Fibroblast of peridontal ligament (primary cell): ENCODE measurements at regions not wholly inside any gene's neighbourhood (a gene's known extent, or its start where the extent isn't known, plus 50 kb on each side); places are given as distances from the start of the nearest gene placed in this dataset.
"Not testable (repeated sequence)": the region's sequence is repeated elsewhere in the genome, so short reads cannot be mapped to it uniquely, and the experiment has no call there.

ENCODE experiments used
- DNase-seq: peaks from one replicate; pipeline ENCODE4 v3.0.0-alpha.2; 2010; ENCODE audit errors: extremely low read depth

DNA sequence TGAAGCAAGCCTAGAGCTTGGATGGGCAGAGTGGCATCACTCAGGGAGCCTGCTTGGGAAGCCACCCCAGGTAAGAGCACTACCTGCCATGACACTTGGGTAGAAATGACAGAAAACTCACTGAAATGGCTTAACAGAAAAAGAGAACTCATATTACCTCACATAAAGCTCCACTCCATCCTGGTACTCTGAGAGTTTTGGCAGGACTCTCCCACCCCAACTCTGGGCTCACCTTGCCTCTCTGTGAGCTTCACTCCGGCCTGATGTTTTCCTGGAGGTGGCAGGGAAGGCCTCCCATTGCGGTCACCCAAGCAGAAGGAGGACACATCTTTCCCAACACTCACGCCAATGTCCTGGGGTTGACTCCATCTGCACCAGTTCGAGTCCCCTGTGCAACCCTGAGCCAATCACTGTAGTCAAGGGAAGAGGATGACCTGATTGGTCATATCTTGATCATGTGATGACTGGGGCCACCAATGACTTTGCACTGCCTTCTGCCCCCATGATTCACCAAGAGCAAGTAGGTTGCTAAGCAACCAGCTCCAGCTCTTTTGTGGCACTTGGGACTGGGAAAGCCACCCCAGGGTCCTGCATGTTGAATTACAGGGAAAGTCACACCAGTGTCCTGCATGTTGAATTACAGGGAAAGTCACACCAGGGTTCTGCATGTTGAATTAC is 446.1 kb upstream of the SULF2 start:
- no peak for DNase-seq

DNA sequence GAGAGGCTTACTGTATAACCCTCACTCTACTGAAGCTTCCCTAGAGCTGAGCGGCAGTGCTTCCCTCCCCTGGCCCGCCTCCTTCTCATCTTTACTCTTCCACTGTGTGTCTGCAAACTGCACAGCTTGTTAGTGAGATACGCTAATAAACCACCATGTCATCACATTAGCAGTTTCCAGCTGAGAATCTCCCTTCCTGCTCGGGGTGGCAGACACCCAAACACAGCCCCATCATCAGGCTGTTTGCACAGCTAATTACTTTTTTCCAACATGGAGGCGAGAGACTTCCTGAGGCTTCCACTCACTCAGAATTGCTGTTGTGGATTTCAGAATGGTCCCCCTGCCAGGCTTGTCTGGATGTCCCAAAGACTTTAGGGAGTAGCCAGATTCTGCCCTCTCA is 444.9 kb upstream of the SULF2 start:
- DNase-seq: no peak

DNA sequence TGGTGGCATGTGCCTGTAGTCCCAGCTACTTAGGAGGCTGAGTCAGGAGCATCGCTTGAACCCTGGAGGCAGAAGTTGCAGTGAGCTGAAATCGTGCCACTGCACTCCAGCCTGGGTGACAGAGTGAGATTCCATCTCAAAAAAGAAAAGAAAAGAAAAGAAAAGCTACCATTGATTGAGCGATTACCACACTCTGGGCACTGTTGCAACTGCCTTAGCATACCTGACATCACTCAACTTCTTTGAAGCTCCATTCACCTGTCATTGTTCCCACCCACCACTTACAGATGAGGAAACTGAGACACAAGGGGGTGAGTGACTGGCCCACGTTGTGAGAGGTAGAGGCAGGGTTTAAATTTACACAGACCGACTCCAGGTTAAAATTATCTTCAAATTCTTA is 442.1 kb upstream of the SULF2 start:
- DNase-seq: no peak

DNA sequence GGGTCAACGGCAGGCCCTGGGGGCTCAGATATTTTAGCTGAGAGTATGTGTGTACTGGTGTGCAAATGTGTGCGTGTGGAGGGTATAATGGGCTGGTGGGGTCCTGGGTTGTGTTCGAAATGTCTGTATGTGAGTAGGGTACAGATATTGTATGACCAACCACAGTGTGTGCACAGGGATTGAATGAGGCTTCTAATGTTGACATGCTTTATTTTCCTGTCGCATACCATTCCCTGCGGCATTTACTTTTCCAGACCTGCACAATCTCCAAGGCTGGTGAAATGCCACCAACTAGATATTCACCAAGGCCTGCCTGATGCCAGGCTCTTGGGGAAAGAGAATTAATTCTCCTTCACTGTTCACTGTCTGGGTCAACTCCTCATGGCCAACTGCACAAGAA is 441.4 kb upstream of the SULF2 start:
- DNase-seq: no peak

DNA sequence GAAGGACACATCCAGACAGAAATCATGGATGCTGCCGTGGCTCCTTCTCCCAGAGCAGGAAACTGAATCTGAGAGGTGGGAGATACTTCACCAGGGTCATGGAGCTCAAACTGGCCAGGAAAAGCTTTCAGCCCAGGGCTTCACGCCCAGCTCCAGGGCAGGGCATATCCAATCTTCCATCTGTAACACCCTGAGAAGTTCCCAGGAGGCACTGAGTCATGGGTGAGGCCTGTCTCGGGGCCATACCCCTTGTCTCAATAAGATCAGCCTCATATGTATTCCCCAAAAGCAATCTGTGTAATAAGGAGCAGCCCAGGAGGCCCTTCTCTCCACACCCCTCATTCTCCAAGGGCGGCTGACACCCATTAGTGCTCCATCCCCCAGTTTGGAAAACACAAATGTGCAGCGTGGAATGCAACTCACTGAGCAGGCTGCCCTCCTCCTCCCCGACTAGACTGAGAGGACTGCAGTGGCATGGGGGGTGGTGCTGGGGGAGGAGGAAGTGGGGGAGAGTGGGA is 439.3 kb upstream of the SULF2 start:
- DNase-seq: no peak

DNA sequence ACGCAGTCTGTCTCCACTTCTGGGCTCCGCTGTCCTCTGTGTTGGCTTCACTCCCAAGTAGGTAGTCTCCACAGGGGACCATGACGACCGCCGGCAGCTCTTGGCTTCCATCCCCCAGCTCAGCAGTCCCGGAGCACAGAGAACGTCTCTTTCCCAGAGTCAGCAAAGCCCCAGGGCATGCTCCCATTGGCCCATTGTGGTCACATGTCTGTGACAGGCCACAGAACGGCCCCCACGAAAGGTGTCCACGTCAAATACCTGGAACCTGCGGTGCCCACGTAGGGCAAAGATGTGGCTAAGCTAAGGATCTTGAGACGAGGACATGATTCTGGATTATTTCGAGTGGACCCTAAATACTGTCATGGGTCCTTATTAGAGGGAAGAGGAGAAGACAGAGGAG is 438.4 kb upstream of the SULF2 start:
- no peak for DNase-seq

DNA sequence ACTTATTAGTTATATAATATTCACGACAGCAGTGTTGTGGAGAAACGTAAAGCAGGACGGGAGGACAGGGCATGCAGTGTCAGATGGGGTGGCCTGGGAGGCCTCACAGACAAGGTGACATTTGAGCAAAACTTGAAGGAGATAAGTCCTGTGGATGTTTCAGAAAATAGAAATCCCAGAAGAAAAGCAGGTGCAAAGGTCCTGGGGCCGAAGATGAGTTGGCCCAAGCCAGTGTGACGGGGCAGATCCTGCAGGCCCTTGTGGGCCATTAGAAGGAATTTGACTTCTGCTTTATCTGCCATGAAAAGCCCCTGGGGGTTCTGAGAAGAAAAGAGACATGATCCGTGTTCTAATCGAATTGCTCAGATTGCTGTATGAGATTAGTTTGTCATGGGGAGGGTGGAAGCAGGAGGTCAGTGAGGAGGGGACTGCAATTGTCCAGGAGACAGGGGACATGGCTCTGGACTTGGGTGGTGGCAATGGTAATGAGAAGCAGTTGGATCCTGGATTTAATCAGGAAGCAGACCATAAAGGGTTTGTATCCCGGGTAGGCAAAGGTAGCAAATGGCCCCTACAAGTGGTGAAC is 437.4 kb upstream of the SULF2 start:
- DNase-seq: no peak

DNA sequence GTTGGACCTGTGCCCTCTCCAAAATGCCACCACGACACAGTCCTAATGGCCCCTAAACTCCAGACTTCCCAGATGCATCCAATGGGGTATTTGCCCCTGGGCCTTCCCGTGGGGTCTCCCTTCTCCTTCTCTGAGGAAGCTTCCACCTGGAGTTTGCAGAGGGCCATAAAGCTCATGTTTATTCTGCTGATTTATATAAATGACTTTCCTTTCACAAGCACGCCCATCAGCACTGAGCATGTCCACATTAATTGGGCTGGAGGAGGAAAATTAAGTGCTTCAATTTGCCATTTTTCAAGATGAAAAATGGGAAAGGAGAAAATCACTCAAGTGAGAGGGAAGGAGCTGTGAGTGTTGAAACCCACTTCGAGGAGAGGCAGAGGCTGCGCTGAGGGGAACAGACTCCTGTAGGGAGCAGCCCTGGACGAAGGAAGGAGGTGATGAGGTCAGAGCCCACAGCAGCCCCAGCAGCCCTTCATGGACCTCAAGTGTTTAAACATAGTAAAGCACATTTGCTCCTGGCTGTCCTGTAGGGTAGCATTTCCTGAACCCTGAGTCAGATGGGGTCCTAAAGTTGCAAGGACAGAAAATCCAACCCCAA is 434.9 kb upstream of the SULF2 start:
- DNase-seq: no peak

DNA sequence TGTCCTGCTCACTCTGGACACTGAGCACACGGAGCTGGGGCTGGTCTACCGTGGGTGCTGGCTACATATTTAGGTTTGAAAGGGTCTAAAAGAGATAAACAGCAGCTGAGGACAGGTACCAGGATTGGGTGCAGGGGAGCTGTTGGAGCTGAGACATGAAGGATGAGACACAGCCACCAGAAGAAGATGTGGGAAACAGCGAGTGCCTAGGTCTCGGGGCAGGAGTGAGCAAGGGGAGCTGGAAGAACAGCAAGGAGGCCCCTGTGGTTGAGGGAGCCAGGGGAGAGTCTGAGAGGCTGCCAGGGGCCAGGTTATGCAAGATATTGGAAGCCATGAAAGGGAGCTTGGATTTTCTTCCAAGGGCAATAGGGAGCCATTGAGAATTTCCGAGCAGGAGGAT is 434.0 kb upstream of the SULF2 start:
- no peak for DNase-seq

DNA sequence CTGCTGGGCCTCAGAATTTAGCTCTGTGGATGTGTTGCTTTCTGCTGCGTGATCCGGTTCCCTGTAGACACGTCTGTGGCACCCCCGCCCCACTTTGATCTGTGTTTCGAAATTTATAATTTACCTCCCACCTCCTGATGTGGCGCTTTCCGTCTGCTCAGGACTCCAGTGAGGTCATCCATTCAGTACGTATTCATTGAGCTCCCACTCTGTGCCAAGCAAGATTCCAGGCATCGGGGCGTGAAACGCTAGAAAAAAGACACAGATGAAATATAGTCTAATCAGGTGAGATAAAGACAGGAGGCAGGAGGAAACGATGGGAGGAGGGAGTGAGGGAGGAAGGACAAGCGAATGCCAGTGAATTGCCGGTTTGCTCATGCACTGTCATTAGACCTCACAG is 431.9 kb upstream of the SULF2 start:
- no peak for DNase-seq

DNA sequence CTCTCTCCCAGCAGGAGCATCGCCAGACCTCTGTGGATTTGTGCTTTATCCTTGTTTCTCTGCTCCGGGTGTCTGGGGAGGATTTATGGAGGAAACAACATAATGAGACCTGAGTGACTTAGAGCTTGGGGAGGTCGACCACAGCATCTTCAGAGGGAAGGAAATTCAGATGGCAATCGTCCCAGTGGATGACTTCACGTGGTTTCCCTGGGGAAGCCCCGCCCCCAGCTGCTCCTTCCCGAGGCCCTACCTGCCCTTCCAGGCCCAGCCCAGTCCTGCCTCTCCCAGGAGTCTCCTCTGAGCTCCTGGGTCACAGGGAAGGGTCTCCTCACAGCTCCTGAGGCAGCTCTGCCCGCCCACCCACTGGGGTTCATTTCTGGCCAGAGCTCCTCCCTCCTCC is 430.3 kb upstream of the SULF2 start:
- DNase-seq: no peak

DNA sequence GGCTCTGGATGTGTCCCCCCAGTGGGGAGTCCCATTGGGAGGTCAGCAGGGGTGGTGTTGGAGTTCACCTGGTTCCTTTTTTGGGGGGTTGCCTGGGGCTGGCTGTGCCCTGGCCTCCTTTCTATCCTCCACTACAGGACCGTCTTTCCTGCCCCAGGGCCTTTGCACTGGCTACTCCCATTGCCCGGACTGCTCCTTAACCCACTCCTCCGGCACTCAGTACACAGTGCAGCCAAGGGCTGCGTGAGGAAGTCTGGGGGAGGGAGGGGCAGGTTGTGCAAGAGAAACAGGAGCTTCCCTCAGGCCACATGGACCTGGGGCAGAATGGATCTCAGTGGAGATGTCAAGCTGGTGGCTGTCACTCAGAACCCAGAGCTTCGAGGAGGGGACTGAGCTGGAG is 429.3 kb upstream of the SULF2 start:
- no peak for DNase-seq

DNA sequence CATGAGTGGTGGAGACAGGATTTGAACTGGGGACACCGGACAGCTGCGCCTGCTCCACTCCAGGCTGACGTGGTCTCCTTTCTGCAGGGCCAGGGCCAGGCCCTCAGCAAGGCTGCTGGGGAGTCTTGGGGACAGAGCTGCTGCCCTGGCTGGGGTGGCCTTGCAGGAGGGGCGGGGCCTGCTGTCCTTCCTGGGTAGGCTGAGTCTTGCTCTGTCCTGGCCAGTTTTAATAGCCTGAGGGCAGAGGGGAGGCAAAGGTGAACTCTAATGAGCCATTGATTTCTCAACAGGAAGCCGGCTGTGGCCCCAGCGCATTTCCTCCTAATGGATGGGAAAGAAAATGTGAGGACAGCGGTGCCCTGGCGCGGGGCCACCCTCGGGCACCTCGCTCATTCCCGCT is 428.4 kb upstream of the SULF2 start:
- not testable (repeated sequence) for DNase-seq

DNA sequence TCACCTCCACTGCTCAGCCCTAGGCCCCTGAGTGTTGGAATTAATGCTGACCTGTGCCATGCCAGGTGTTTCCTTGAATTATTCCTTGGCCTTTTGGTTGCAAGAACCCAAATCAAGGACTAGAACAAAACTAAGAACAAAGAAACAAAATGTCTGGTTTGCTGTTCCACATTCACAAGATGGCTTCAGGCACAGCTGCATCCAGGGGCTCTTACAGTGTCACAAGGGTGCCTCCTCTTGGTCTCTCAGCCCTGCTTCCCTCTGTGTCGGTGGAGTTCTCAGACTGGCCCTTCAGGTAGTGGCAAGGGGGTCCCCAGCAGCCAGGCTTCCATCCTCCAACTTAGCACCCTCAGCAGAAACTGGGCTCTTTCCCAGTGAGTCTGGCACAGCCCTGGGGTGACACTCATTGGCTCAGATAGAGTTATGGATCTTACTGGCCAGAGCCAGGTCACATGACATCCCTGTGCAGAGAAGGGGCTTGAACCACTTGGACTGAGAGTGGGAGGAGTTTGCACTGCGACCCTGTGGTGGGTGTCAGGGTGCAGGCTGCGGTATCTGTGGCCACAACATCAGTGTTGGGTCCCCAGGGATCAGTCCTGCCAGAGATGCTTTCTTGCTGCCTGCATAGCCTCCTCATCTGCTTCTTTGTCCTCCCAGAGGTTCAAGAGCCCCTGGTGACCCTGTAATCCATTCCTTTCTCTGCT is 427.7 kb upstream of the SULF2 start:
- DNase-seq: no peak

DNA sequence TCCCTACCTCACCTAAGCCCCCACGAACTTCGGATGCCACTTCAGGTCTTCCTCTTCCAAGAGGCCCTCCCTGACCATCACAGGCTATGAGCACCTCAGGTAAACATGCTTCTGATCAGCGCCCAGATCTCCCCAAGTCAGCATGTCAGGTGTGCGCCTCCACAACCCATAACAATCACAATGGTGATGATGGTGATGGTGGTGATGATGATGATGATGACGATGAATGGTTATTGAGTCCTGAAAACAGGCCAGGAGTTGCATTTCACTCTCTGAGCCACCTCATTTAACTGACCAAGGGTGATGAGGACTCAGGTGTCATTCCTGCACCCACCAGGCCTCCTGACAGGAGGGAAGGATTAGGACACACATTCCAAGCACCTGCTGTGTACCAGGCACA is 426.6 kb upstream of the SULF2 start:
- DNase-seq: no peak

DNA sequence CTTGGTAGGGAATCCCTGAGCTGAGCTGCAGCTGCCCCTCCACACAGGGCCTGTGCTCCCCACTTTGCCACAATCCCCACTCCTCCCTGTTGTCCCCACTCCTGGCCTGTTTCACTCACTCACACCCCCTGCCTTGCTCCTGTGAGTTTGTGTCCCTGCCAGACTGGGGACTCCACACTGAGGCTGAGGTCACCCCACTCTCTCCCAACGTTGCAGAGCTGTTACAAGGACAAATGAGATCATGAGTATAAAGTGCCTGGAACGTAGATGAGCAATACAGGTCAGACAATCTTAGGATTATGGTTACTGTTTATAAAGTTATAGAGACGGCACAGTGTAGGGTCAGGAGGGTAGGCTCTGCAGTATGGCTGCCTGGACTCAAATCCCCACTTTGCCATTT is 426.0 kb upstream of the SULF2 start:
- DNase-seq: no peak

DNA sequence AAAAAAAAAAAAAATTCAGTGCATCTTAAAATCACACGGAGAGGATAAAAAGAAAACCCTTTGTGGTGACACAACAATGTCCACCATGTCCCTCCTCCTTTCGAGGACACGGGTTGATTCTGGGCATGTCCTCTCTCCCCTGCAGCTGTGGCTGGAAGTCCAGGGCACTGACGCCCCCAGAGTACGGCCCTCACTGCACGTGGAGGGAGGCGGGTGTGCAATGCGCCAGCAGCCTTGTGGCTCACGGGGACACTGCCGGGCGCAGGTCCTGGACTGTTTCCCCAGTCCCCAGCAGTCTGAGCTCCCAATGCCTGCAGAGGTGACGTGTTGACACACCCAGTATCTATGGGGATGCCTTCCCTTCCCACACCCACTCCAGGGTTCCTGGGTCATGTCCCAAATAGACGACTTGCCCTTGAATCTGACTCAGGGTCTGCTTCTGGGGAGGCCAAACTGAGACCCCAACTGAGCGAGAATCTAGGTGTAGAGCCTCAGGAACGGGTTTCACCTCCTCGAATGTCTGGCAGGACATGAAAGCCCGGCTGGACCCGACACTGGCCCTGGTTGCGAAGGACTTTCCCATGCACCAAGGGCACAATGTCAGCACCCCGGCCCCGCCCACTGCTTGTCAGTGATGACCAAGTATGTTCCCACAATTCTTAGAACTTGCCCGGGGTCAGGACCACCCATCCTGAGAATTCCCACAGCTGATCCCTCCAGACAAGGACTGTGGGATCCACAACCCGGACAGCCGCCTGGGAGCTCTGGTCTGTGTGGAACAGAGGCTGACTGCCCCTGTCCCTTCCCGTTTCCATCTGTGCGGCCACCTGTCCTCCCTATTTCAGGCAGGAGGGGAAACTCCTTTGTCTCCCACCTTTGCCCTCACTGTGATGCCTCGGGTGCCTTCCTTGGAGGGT is 425.1 kb upstream of the SULF2 start:
- DNase-seq: no peak

DNA sequence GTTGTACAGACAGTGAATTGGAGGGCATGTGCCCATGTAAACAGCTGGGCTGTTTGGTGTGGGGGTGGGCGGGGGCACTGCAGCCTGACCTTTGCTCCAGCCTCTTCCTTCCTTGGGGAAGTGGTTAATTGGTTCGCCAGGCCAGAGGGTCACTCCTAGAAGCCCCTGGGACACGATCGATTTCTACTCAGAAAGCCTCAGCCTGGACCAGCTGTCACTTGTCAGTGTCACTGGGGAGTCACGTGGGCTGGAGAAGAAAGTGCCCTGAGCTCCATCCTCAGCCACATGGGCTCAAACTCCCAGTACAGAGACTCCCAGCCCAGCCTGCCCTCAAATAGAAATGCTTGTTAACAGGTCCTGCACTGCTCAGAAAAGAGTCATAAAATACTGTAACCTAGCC is 423.8 kb upstream of the SULF2 start:
- no peak for DNase-seq

DNA sequence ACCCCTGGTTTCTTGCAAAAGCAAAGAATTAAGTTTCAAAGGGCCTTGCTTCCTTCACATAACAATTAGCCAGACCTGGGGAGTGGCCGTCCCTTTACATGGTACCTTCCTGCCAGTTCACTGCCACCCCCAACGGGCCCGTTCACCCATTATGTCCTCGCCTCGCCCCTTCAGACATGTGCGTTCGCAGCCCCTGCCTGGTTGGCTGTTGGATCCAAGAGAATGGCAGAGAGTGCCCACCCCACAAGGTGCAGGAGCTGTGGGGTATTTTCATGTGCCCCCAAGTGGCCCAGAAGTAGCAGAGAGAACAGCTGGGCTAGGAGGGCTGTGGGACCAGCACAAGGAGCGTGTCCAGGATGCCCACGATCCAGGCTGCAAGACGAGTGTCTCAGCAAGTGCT is 422.9 kb upstream of the SULF2 start:
- no peak for DNase-seq

DNA sequence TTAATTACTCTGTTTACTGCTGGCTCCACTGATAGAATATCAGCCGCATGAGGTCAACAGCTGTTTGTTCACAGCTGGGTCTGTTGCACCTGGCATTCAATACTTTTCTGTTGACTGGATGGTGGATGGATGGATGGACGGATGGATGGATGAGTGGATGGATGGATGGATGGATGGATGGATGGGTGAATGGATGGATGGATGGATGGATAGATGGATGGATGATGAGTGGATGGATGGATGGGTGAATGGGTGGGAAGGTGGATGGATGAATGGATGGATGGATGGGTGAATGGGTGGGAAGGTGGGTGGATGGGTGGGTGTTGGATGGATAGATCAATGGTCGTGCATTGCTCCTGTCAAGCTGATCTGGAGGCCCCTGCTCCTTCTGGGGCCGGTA is 422.2 kb upstream of the SULF2 start:
- no peak for DNase-seq

DNA sequence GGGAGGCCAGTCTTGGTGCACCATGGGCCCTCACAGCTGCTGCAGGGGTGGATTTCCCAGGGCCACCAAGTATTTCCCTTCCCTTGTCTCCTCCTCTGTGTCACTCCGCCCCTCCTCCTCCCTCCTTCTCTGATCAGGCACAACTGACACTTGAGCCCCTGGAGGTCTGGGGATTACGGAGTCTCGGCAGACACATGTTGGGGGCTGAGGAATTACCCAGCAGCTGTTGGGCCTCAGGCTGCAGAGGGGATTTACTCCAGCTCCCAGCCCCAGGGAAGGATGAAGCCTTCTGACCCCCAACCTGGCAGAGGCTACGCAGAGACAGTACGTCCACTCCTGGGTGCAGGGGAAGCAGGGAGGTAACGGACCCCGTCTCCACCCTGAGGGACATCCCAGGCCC is 420.5 kb upstream of the SULF2 start:
- no peak for DNase-seq

DNA sequence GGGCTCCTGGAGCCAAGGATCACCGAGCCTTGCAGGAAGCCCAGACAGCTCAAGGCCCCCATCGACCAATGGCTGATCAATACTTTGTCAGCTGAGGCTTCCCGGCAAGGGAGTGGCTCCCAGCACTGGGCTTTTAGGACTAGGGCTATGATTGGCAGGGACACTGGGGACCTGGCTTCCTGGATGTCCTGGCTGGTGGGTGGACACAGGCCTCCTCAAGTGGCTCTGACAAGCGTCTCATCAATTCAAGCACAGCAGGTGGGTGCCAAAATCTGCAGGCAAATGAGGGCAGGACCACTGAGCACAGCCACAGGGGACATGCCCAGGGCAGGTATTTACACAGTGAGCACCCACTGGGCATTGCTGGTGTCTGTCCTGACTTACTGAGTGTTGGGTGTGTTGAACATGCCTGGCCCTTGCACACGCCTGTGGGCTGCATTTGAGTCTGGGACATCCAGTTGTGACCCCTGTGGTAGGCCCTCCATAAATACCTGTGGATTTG is 420.1 kb upstream of the SULF2 start:
- DNase-seq: no peak
